HCT116 (cell line): ENCODE measurements at regions not wholly inside any gene's neighbourhood (a gene's known extent, or its start where the extent isn't known, plus 50 kb on each side); places are given as distances from the start of the nearest gene placed in this dataset.

Experiments used
- ATAC-seq: fragments of 200-7000 bp; cut with Tn5 transposase; 2 replicates; pipeline ENCODE4 v1.9.1; 2020; ENCODE audit warnings: mild to moderate bottlenecking, moderate library complexity
- BruUV-seq: library from RNA; stranded (reverse); fragments of 400-500 nt; replicated peaks from 2 replicates; lab custom pipeline; 2021; lab: Mats Ljungman, UMichigan
- CTCF ChIA-PET: fragments of 300-600 bp; sonication (Branson Sonifier 250); formaldehyde crosslinking; loops from one replicate; lab custom pipeline; 2021; ENCODE audit warnings: antibody characterized with exemption; lab: Charles Lee
- POLR2A ChIA-PET: fragments of 300-600, 350-600 bp; sonication (Branson Sonifier 250); formaldehyde crosslinking; loops from one replicate; lab custom pipeline; 2021; ENCODE audit warnings: antibody characterized with exemption; lab: Charles Lee
- RAD21 ChIA-PET, 2 experiments: fragments of 300-600 bp; sonication (Branson Sonifier 250); formaldehyde crosslinking; loops; one replicate each; lab custom pipeline; 2023; ENCODE audit warnings: low total read pairs in 2 of 2; ENCODE audit not compliant: uncharacterized antibody in 2 of 2, unreplicated experiment in 2 of 2, low non-redundant PET in 1 of 2; lab: Charles Lee
- DNase-seq: peaks from one replicate; pipeline ENCODE4 v3.0.0-alpha.2; 2010; ENCODE audit warnings: low read depth, low spot score
- H2AFZ ChIP-seq: fragments of 200-600 bp; shearing (Covaris generic), sonication (generic); 2 replicates; pipeline ENCODE4 v1.6.1; 2017; ENCODE audit warnings: low read depth, mixed run types, mixed read lengths, antibody characterized with exemption, low read length; ENCODE audit not compliant: poor library complexity, severe bottlenecking
- H3K27ac ChIP-seq: 2 replicates; pipeline ENCODE4 v1.5.1; 2012; ENCODE audit warnings: low read depth, low read length
- H3K27me3 ChIP-seq: fragments of 200-600 bp; sonication (generic); 2 replicates; pipeline ENCODE4 v1.6.1; 2016; ENCODE audit warnings: mixed run types, low read length, mixed read lengths; ENCODE audit not compliant: insufficient read depth
- H3K36me3 ChIP-seq, 2 experiments: fragments of 200-500 bp in 1 of 2; fragments of 200-600 bp in 1 of 2; sonication (Bioruptor generic) in 1 of 2; sonication (generic) in 1 of 2; 2 replicates each; pipeline versions ENCODE4 v1.5.1 to v1.6.1; 2014 to 2016; ENCODE audit warnings: low read length in 2 of 2, inconsistent platforms in 1 of 2, mixed read lengths in 1 of 2, mixed run types in 1 of 2; ENCODE audit not compliant: insufficient read depth in 2 of 2, control insufficient read depth in 1 of 2
- H3K4me1 ChIP-seq, 2 experiments: fragments of 200-600 bp in 1 of 2; sonication (generic) in 1 of 2; 2 replicates each; pipeline versions ENCODE4 v1.5.1 to v1.6.1; 2012 to 2017; ENCODE audit warnings: low read length in 2 of 2, inconsistent platforms in 1 of 2, mild to moderate bottlenecking in 1 of 2, mixed read lengths in 1 of 2, mixed run types in 1 of 2, moderate library complexity in 1 of 2; ENCODE audit not compliant: insufficient read depth in 2 of 2, control insufficient read depth in 1 of 2
- H3K4me2 ChIP-seq: fragments of 200-600 bp; sonication (generic); 2 replicates; pipeline ENCODE4 v1.6.1; 2017; ENCODE audit warnings: mixed run types, low read length, mixed read lengths
- H3K4me3 ChIP-seq, 2 experiments: fragments of 200-600 bp in 1 of 2; sonication (generic) in 1 of 2; replicated peaks in 1 of 2; 2 replicates each; pipeline ENCODE4 v1.5.1; 2011 to 2016; ENCODE audit warnings: low read length in 2 of 2, control low read depth in 1 of 2, low read depth in 1 of 2, mild to moderate bottlenecking in 1 of 2, mixed read lengths in 1 of 2, mixed run types in 1 of 2
- H3K79me2 ChIP-seq: fragments of 200-600 bp; sonication (generic); 2 replicates; pipeline ENCODE4 v1.6.1; 2017; ENCODE audit warnings: mild to moderate bottlenecking, mixed run types, low read length, moderate library complexity, mixed read lengths; ENCODE audit not compliant: insufficient read depth
- H3K9ac ChIP-seq: fragments of 200-600 bp; sonication (generic); 2 replicates; pipeline ENCODE4 v1.6.1; 2016; ENCODE audit warnings: low read length, mixed read lengths
- H3K9me2 ChIP-seq: fragments of 200-600 bp; sonication (generic), shearing (Covaris generic); 2 replicates; pipeline ENCODE4 v1.6.1; 2017; ENCODE audit warnings: mixed run types, mild to moderate bottlenecking, moderate library complexity; ENCODE audit not compliant: insufficient read depth
- H3K9me3 ChIP-seq, 2 experiments: fragments of 200-500 bp in 1 of 2; fragments of 200-600 bp in 1 of 2; sonication (Bioruptor generic) in 1 of 2; sonication (generic) in 1 of 2; 2 replicates each; pipeline ENCODE4 v1.6.1; 2014 to 2017; ENCODE audit warnings: low read length in 2 of 2, mixed read lengths in 2 of 2, inconsistent platforms in 1 of 2, low read depth in 1 of 2, mild to moderate bottlenecking in 1 of 2, mixed run types in 1 of 2, moderate library complexity in 1 of 2; ENCODE audit not compliant: control insufficient read depth in 1 of 2, insufficient read depth in 1 of 2
- H4K20me1 ChIP-seq: fragments of 200-600 bp; sonication (generic), shearing (Covaris generic); 2 replicates; pipeline ENCODE4 v1.6.1; 2017; ENCODE audit warnings: mixed run types, mild to moderate bottlenecking, moderate library complexity; ENCODE audit not compliant: insufficient read depth
- CBX3 ChIP-seq: IDR thresholded peaks from 2 replicates; pipeline ENCODE4 v1.6.1; 2012; ENCODE audit warnings: low read depth
- EGR1 ChIP-seq: IDR thresholded peaks from 2 replicates; pipeline ENCODE4 v1.6.1; 2012; ENCODE audit warnings: low read depth
- ELF1 ChIP-seq: IDR thresholded peaks from 2 replicates; pipeline ENCODE4 v1.6.1; 2012; ENCODE audit warnings: low read depth, borderline replicate concordance
- EZH2phosphoT487 ChIP-seq: fragments of 200-600 bp; IDR thresholded peaks from 2 replicates; pipeline ENCODE4 v1.6.1; 2018; ENCODE audit warnings: antibody characterized with exemption, borderline replicate concordance
- FOSL1 ChIP-seq: IDR thresholded peaks from 2 replicates; pipeline ENCODE4 v1.6.1; 2012; ENCODE audit warnings: low read depth
- JUND ChIP-seq: IDR thresholded peaks from 2 replicates; pipeline ENCODE4 v1.6.1; 2012
- MAX ChIP-seq: IDR thresholded peaks from 2 replicates; pipeline ENCODE4 v1.6.1; 2012
- POLR2A ChIP-seq: IDR thresholded peaks from 2 replicates; pipeline ENCODE4 v1.7.0; 2011; ENCODE audit warnings: borderline replicate concordance; ENCODE audit not compliant: insufficient read depth, insufficient read length; ENCODE audit errors: extremely low read depth
- POLR2AphosphoS5 ChIP-seq: IDR thresholded peaks from 2 replicates; pipeline ENCODE4 v1.6.1; 2011; ENCODE audit warnings: mild to moderate bottlenecking, low read depth, low read length, moderate library complexity
- RAD21 ChIP-seq: IDR thresholded peaks from 2 replicates; pipeline ENCODE4 v1.6.1; 2012; ENCODE audit warnings: low read depth, mild to moderate bottlenecking
- SIN3A ChIP-seq: IDR thresholded peaks from 2 replicates; pipeline ENCODE4 v1.6.1; 2012; ENCODE audit warnings: low read depth
- SP1 ChIP-seq: IDR thresholded peaks from 2 replicates; pipeline ENCODE4 v1.6.1; 2012; ENCODE audit warnings: low read depth
- SRF ChIP-seq: IDR thresholded peaks from 2 replicates; pipeline ENCODE4 v1.6.1; 2012; ENCODE audit warnings: low read depth
- ZFX ChIP-seq: fragments of 450-650 bp; IDR thresholded peaks from 2 replicates; pipeline ENCODE4 v1.6.1; 2017
- intact Hi-C: fragments of 100-400 bp; cut with micrococcal nuclease; formaldehyde crosslinking; loops from 2 replicates; pipeline ENCODE4 v1.10.0; 2022
- TF ChIP-seq, protein P1 (sequence below), 3 experiments: fragments of 200-600 bp in 1 of 3; sonication (generic) in 1 of 3; IDR thresholded peaks in 2 of 3; conservative IDR thresholded peaks in 1 of 3; 2 replicates each; pipeline ENCODE4 v1.5.1; 2012 to 2017; ENCODE audit warnings: low read depth in 2 of 3, low read length in 2 of 3, antibody characterized with exemption in 1 of 3, borderline replicate concordance in 1 of 3, control low read depth in 1 of 3, mild to moderate bottlenecking in 1 of 3, mixed read lengths in 1 of 3, mixed run types in 1 of 3, moderate library complexity in 1 of 3; ENCODE audit not compliant: insufficient read depth in 1 of 3
- TF ChIP-seq, protein P2 (sequence below): IDR thresholded peaks from 2 replicates; pipeline ENCODE4 v1.6.1; 2012

DNA sequence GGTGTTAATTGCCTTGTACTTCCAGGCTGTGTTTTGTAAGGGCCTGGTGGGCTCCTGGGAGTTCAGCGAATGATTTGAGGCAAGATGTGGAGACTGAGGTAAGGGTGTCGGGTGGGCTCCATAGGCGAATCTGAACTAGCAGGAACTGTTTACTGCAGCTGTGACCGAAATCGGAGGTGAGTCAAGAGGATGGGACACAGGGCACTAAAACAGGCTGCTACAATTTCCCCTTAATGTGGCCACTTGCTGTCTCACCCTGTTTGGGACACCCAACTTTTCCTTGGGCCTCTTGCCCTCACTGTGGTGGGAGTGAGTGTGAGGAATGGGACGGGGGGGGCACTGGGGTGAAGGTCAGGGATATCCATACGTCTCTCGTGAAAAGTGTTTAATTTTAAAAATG is 53.9 kb upstream of the MCUR1 start (continued):
- TF ChIP-seq RAD21 (no peak), FOSL1 (no peak), POLR2A (no peak)

GRCh38 chr6:13866301-13866700 is 51.9 kb upstream of the MCUR1 start:
- RAD21 ChIA-PET = no interaction called here
- intact Hi-C loops = no loop called here

DNA sequence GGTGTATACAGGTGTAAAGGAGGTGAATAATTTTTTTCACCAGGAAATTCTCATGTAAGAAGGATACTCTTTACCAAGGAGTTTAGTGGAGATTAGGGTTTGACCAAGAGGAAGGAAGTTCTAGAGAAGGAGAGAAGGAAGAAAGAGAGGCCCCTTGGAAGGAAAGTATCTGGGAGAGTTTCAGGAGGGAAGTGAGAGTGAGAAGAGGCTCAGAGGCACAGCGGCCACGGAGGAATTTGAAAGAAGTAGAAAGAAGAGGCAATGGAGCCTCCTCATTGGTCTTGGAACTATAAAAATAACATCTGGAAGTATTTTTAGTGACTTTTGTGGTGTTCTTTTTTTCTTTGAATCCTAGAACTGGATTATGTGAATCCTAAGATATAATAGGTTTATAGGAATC is 50.8 kb upstream of the MCUR1 start:
- no peak for ATAC-seq
- TF ChIP-seq SP1 (no peak), POLR2AphosphoS5 (no peak), ELF1 (no peak), RAD21 (no peak), EGR1 (no peak), JUND (no peak), SIN3A (no peak), EZH2phosphoT487 (no peak), POLR2A (no peak), MAX (no peak), ZFX (no peak), SRF (no peak), CBX3 (no peak), FOSL1 (no peak)
- TF ChIP-seq, protein P1, sequence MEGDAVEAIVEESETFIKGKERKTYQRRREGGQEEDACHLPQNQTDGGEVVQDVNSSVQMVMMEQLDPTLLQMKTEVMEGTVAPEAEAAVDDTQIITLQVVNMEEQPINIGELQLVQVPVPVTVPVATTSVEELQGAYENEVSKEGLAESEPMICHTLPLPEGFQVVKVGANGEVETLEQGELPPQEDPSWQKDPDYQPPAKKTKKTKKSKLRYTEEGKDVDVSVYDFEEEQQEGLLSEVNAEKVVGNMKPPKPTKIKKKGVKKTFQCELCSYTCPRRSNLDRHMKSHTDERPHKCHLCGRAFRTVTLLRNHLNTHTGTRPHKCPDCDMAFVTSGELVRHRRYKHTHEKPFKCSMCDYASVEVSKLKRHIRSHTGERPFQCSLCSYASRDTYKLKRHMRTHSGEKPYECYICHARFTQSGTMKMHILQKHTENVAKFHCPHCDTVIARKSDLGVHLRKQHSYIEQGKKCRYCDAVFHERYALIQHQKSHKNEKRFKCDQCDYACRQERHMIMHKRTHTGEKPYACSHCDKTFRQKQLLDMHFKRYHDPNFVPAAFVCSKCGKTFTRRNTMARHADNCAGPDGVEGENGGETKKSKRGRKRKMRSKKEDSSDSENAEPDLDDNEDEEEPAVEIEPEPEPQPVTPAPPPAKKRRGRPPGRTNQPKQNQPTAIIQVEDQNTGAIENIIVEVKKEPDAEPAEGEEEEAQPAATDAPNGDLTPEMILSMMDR (IDR thresholded peaks at IDR 0.05 in 2 of 3, conservative IDR thresholded peaks at IDR 0.05 in 1 of 3; ENCODE audit: borderline replicate concordance in 1 of 3, insufficient read depth in 1 of 3, low read depth in 2 of 3, low read length in 2 of 3) = no peak
- TF ChIP-seq, protein P2, sequence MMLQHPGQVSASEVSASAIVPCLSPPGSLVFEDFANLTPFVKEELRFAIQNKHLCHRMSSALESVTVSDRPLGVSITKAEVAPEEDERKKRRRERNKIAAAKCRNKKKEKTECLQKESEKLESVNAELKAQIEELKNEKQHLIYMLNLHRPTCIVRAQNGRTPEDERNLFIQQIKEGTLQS = no peak
- RAD21 ChIA-PET = no interaction called here
- Histone ChIP-seq H3K4me1 (peaks cover 0 to 5% of the 10 kb centered on the region in 2 experiments; a peak in 2 of 4 replicates), H3K4me3 (no peak overlapping the region), H3K79me2 (no peaks in the 10 kb centered on the region), H3K36me3 (no peaks in the 10 kb centered on the region), H3K27me3 (no peaks in the 10 kb centered on the region), H2AFZ (no peak overlapping the region), H3K4me2 (no peak overlapping the region), H4K20me1 (no peaks in the 10 kb centered on the region), H3K9me3 (no peaks in the 10 kb centered on the region), H3K27ac (no peak overlapping the region), H3K9ac (no peak overlapping the region), H3K9me2 (peaks cover 3% of the 10 kb centered on the region; the same call in 1 of the 2 replicates)
- intact Hi-C loops = no loop called here
- POLR2A ChIA-PET = no interaction called here
- no TSS peak for BruUV-seq
- DNase-seq = no peak
- CTCF ChIA-PET = no interaction called here

More at GRCh38 chr6:13866301-13866700, 51.9 kb upstream of the MCUR1 start:
- Histone ChIP-seq H3K9me2 (peaks cover 3% of the 10 kb centered on the region; the same call in 1 of the 2 replicates), H2AFZ (no peak overlapping the region), H3K9me3 (no peaks in the 10 kb centered on the region), H3K27ac (no peak overlapping the region), H4K20me1 (no peaks in the 10 kb centered on the region), H3K4me3 (no peak overlapping the region), H3K27me3 (no peaks in the 10 kb centered on the region), H3K79me2 (no peaks in the 10 kb centered on the region), H3K36me3 (no peaks in the 10 kb centered on the region), H3K4me2 (no peak overlapping the region), H3K9ac (no peak overlapping the region), H3K4me1 (peaks cover 0 to 5% of the 10 kb centered on the region in 2 experiments; a peak in 2 of 4 replicates)
- CTCF ChIA-PET = no interaction called here
- POLR2A ChIA-PET = no interaction called here
- ATAC-seq (no peak), DNase-seq (no peak)
- BruUV-seq = no TSS peak
- TF ChIP-seq, protein P2 = no peak
- TF ChIP-seq MAX = no peak
